Keratinocyte (primary cell): ENCODE measurements at regions not wholly inside any gene's neighbourhood (a gene's known extent, or its start where the extent isn't known, plus 50 kb on each side); places are given as distances from the start of the nearest gene placed in this dataset.

ENCODE experiments used
- DNase-seq: peaks from one replicate; pipeline ENCODE4 v3.0.0-alpha.2; 2011; ENCODE audit warnings: low read depth, missing footprints, low spot score
- FAIRE-seq: peaks from 2 replicates; lab custom pipeline; 2011; peaks lifted over from hg19 to GRCh38; lab: Jason Lieb, UNC
- H2AFZ ChIP-seq: 2 replicates; pipeline ENCODE4 v1.6.0; 2012; ENCODE audit warnings: low read length, control low read depth, inconsistent platforms; ENCODE audit not compliant: control insufficient read depth
- H3K27ac ChIP-seq: 2 replicates; pipeline ENCODE4 v1.5.1; 2011; ENCODE audit warnings: low read length; ENCODE audit not compliant: control insufficient read depth, insufficient read depth
- H3K27me3 ChIP-seq: 3 replicates; pipeline ENCODE4 v1.6.0; 2011; ENCODE audit warnings: low read length; ENCODE audit not compliant: control insufficient read depth, insufficient read depth; ENCODE audit errors: extremely low read depth
- H3K36me3 ChIP-seq, 2 experiments: 2 replicates in 1 of 2; 3 replicates in 1 of 2; pipeline ENCODE4 v1.5.1; 2011; ENCODE audit warnings: low read length in 2 of 2, mild to moderate bottlenecking in 1 of 2; ENCODE audit not compliant: control insufficient read depth in 2 of 2, insufficient read depth in 2 of 2; ENCODE audit errors: extremely low read depth in 1 of 2
- H3K4me1 ChIP-seq: 3 replicates; pipeline ENCODE4 v1.5.1; 2011; ENCODE audit warnings: low read length; ENCODE audit not compliant: control insufficient read depth, insufficient read depth; ENCODE audit errors: extremely low read depth
- H3K4me2 ChIP-seq: 3 replicates; pipeline ENCODE4 v1.6.0; 2011; ENCODE audit warnings: low read depth, low read length; ENCODE audit not compliant: control insufficient read depth, insufficient read depth; ENCODE audit errors: extremely low read depth
- H3K4me3 ChIP-seq, 3 experiments: fragments of 200-600 bp in 1 of 3; sonication (generic) in 1 of 3; 2 replicates in 2 of 3; 3 replicates in 1 of 3; pipeline ENCODE4 v1.5.1; 2011 to 2016; ENCODE audit warnings: low read length in 3 of 3, mild to moderate bottlenecking in 3 of 3, control low read depth in 2 of 3, inconsistent platforms in 1 of 3, low read depth in 1 of 3, mixed read lengths in 1 of 3, mixed run types in 1 of 3, moderate library complexity in 1 of 3; ENCODE audit not compliant: control insufficient read depth in 2 of 3, insufficient read depth in 2 of 3; ENCODE audit errors: extremely low read depth in 1 of 3
- H3K79me2 ChIP-seq: 2 replicates; pipeline ENCODE4 v1.6.0; 2012; ENCODE audit warnings: low read length; ENCODE audit not compliant: control insufficient read depth, insufficient read depth
- H3K9ac ChIP-seq: 3 replicates; pipeline ENCODE4 v1.6.0; 2011; ENCODE audit warnings: low read length; ENCODE audit not compliant: control insufficient read depth, insufficient read depth; ENCODE audit errors: extremely low read depth
- H3K9me1 ChIP-seq: 3 replicates; pipeline ENCODE4 v1.6.0; 2011; ENCODE audit warnings: low read length; ENCODE audit not compliant: control insufficient read depth, insufficient read depth; ENCODE audit errors: extremely low read depth
- H3K9me3 ChIP-seq: 2 replicates; pipeline ENCODE4 v1.5.1; 2012; ENCODE audit warnings: low read depth, low read length; ENCODE audit not compliant: control insufficient read depth
- H4K20me1 ChIP-seq: 3 replicates; pipeline ENCODE4 v1.6.0; 2011; ENCODE audit warnings: low read length; ENCODE audit not compliant: control insufficient read depth, insufficient read depth; ENCODE audit errors: extremely low read depth
- CTCF ChIP-seq, 3 experiments: IDR thresholded peaks in 1 of 3; conservative IDR thresholded peaks in 1 of 3; optimal IDR thresholded peaks in 1 of 3; 2 replicates in 2 of 3; 3 replicates in 1 of 3; pipeline versions ENCODE3 to v1.5.1; 2011; ENCODE audit warnings: low read length in 3 of 3, mild to moderate bottlenecking in 3 of 3, moderate library complexity in 2 of 3, control low read depth in 1 of 3, inconsistent platforms in 1 of 3; ENCODE audit not compliant: insufficient read depth in 2 of 3; ENCODE audit errors: extremely low read depth in 1 of 3
- EZH2 ChIP-seq: IDR thresholded peaks from one replicate; pipeline ENCODE4 v1.6.1; 2012; ENCODE audit warnings: inconsistent platforms, mild to moderate bottlenecking, low read length, moderate library complexity
- dilution Hi-C: fragments of 300-500 bp; cut with MboI; formaldehyde crosslinking; loops from one replicate; pipeline ENCODE4 v1.7.0; 2020; ENCODE audit warnings: low sequenced_read_pairs; ENCODE audit not compliant: extremely low pct_ligation_motif_present

DNA sequence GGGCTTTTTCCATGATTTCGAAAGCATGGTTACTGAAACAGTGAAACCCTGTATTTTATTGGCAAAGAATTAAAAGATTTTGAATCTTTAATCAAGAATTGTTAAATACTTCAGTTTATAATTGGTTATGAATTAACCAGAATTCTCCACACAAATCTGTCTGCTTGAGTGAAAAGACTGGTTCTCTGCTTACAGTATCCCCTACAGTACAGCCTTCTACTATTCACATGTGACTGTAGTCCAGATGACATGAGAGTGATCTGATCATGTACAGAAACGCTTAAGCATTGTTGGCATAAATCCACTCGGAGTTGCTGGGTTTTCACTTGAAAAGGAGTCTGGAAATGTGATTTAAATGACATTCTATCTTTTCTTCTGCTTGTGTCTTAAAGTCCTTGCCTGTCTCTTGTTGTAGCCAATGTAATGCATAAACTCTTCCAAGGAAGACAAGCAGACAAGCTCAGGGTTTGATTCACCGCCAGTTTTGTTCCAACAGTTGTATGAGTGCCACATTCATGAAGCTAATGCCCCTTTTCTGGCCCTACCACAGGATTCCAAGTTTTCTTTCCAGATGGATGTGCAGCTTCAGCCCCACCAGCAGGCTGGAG, 222.0 kb upstream of the LRIG3 start:
- Histone ChIP-seq H4K20me1 (no peaks in the 10 kb centered on the region), H3K4me2 (no peak overlapping the region), H3K9me3 (no peaks in the 10 kb centered on the region), H3K79me2 (no peaks in the 10 kb centered on the region), H3K27ac (no peak overlapping the region), H3K4me3 (no peak overlapping the region), H3K36me3 (no peaks in the 10 kb centered on the region), H3K4me1 (no peaks in the 10 kb centered on the region), H3K9ac (no peak overlapping the region), H2AFZ (no peak overlapping the region), H3K27me3 (no peaks in the 10 kb centered on the region), H3K9me1 (no peaks in the 10 kb centered on the region)
- no peak for DNase-seq
- no peak for TF ChIP-seq CTCF (optimal IDR thresholded peaks at IDR 0.05 in 1 of 3, IDR thresholded peaks at IDR 0.05 in 1 of 3, conservative IDR thresholded peaks at IDR 0.05 in 1 of 3; ENCODE audit: extremely low read depth in 1 of 3, insufficient read depth in 2 of 3, low read length in 3 of 3)
- TF ChIP-seq EZH2, result no peak
- no peak for FAIRE-seq
- dilution Hi-C loops, result no loop called here

DNA sequence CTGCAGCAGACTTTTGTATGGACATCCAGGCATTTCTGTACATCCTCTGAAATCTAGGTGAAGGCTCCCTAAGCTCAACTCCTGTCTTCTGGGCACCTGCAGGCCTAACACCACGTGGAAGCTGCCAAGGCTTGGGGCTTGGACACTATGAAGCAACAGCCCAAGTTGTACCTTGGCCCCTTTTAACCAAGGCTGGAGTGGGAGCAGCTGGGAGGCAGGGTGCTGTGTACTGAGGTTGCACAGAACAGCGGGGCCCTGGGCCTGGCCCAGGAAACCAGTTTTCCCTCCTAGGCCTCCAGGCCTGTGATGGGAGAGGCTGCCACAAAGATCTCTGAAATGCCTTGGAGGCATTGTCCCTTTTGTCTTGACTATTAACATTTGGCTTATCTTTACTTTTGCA, 214.4 kb upstream of the LRIG3 start:
- TF ChIP-seq EZH2 (no peak), CTCF (optimal IDR thresholded peaks at IDR 0.05 in 1 of 3, IDR thresholded peaks at IDR 0.05 in 1 of 3, conservative IDR thresholded peaks at IDR 0.05 in 1 of 3; ENCODE audit: extremely low read depth in 1 of 3, insufficient read depth in 2 of 3, low read length in 3 of 3) (no peak)
- no peak overlapping the region for H3K9ac ChIP-seq
- H3K4me2 ChIP-seq, result no peak overlapping the region
- no peaks in the 10 kb centered on the region for H3K79me2 ChIP-seq
- H3K36me3 ChIP-seq, result no peaks in the 10 kb centered on the region
- DNase-seq (no peak), FAIRE-seq (no peak)
- H3K9me3 ChIP-seq, result no peaks in the 10 kb centered on the region
- no peak overlapping the region for H3K4me3 ChIP-seq
- no peaks in the 10 kb centered on the region for H4K20me1 ChIP-seq
- H3K27ac ChIP-seq, result no peak overlapping the region
- dilution Hi-C loops, result no loop called here
- no peaks in the 10 kb centered on the region for H3K9me1 ChIP-seq
- no peaks in the 10 kb centered on the region for H3K4me1 ChIP-seq
- no peaks in the 10 kb centered on the region for H3K27me3 ChIP-seq
- H2AFZ ChIP-seq, result no peak overlapping the region
